Suprapubic skin (tissue), 3 donors: ENCODE measurements at regions not wholly inside any gene's neighbourhood (a gene's known extent, or its start where the extent isn't known, plus 50 kb on each side); places are given as distances from the start of the nearest gene placed in this dataset.

Experiments
- CTCF ChIP-seq, 2 donors: fragments of 200-600 bp in 1 of 2; fragments of 450-650 bp in 1 of 2; sonication (generic) in 1 of 2; IDR thresholded peaks; one replicate each; pipeline ENCODE4 v1.5.1; 2016 to 2019; ENCODE audit warnings: antibody characterized with exemption in 2 of 2, mild to moderate bottlenecking in 1 of 2, moderate library complexity in 1 of 2
- POLR2A ChIP-seq, 2 donors: fragments of 450-650 bp; IDR thresholded peaks; one replicate each; pipeline ENCODE4 v1.6.1; 2017; ENCODE audit warnings: antibody characterized with exemption in 2 of 2, mild to moderate bottlenecking in 2 of 2, moderate library complexity in 2 of 2

DNA sequence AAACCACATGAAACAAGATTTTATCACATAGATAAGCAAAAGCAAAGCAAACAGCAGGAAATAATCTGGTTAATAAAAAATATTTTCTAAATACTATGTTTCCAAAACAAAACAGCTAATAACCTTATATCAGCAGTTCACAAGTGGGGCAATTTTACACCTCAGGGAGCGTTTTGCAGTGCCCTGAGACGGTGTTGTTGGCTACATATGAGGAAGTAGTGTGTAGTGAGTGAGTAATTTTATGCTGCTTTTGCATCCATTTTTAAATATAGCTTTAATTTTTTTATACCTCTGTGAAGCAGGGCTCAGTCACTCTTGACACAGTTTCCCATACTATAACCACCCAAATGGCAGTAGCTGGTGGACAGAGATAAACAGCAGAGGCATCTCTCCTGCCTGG, 438.5 kb upstream of the B3GAT1 start:
- TF ChIP-seq CTCF (IDR thresholded peaks at IDR 0.05) (no peak), POLR2A (IDR thresholded peaks at IDR 0.05) (no peak)
